A549 (cell line): ENCODE measurements at regions not wholly inside any gene's neighbourhood (a gene's known extent, or its start where the extent isn't known, plus 50 kb on each side); places are given as distances from the start of the nearest gene placed in this dataset.

Source experiments
- BHLHE40 ChIP-seq: IDR thresholded peaks from 2 replicates; pipeline ENCODE4 v1.6.1; 2012; ENCODE audit warnings: low read depth, low read length, inconsistent platforms
- EHMT2 ChIP-seq: fragments of 200-600 bp; sonication (generic); IDR thresholded peaks from 2 replicates; pipeline ENCODE4 v1.6.1; 2016; ENCODE audit warnings: antibody characterized with exemption, low read depth, mild to moderate bottlenecking, moderate library complexity
- EP300 ChIP-seq, 2 experiments: fragments of >200 bp; sonication (Bioruptor Twin); formaldehyde crosslinking; IDR thresholded peaks; 2 replicates in 1 of 2; 3 replicates in 1 of 2; pipeline ENCODE4 v1.6.1; 2016 to 2017
- ESRRA ChIP-seq: fragments of 150-350 bp; IDR thresholded peaks from 2 replicates; pipeline ENCODE4 v1.6.1; 2014; ENCODE audit warnings: mild to moderate bottlenecking, low read length, borderline replicate concordance
- JUN ChIP-seq, 2 experiments: fragments of >200 bp; sonication (Bioruptor Twin); formaldehyde crosslinking; IDR thresholded peaks; 2 replicates in 1 of 2; 3 replicates in 1 of 2; pipeline ENCODE4 v1.6.1; 2016 to 2017
- MAZ ChIP-seq: fragments of 150-350 bp; IDR thresholded peaks from 2 replicates; pipeline ENCODE4 v1.6.1; 2014; ENCODE audit warnings: antibody characterized with exemption, low read depth, low read length, borderline replicate concordance
- NFE2L2 ChIP-seq: fragments of 150-350 bp; conservative IDR thresholded peaks from 2 replicates; pipeline ENCODE4 v1.6.1; 2014; ENCODE audit warnings: low read length
- POLR2A ChIP-seq: IDR thresholded peaks from 2 replicates; pipeline ENCODE4 v1.6.1; 2012; ENCODE audit warnings: mild to moderate bottlenecking, low read length
- RAD21 ChIP-seq, 2 experiments: fragments of >200 bp in 1 of 2; sonication (Bioruptor Twin) in 1 of 2; formaldehyde crosslinking in 1 of 2; IDR thresholded peaks in 1 of 2; conservative IDR thresholded peaks in 1 of 2; 2 replicates in 1 of 2; 3 replicates in 1 of 2; pipeline ENCODE4 v1.6.1; 2012 to 2018; ENCODE audit warnings: inconsistent platforms in 1 of 2
- RFX5 ChIP-seq: fragments of 450-650 bp; IDR thresholded peaks from 2 replicates; pipeline ENCODE4 v1.7.1; 2014; ENCODE audit warnings: antibody characterized with exemption, mild to moderate bottlenecking, moderate library complexity
- TF ChIP-seq, protein P1 (sequence below): fragments of >200 bp; sonication (Bioruptor Twin); formaldehyde crosslinking; IDR thresholded peaks from 3 replicates; pipeline ENCODE4 v1.5.1; 2016
- TF ChIP-seq, protein P2 (sequence below): IDR thresholded peaks from 2 replicates; pipeline ENCODE4 v1.6.1; 2012

DNA sequence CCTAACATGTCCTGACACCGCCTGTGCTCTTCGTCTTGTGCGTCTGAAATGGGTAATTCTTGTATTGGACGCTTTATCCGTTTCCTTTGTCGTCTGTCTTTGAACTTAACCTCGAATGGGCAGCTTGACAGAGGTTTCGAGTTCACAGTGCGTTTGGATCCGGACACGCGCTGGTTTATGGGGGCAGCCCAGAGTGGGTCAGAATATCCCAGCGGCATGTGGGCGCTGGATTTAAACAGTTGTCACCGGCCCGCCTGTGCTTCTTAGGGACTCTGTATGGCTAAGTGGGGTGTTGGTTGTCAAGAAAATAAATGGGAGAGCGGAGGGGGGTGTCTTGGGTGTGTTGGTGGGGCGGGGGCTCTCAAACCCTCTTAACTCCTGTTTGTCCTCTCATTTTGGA lies 363.5 kb upstream of the AMELY start:
- TF ChIP-seq EHMT2 = no peak
- TF ChIP-seq, protein P1, sequence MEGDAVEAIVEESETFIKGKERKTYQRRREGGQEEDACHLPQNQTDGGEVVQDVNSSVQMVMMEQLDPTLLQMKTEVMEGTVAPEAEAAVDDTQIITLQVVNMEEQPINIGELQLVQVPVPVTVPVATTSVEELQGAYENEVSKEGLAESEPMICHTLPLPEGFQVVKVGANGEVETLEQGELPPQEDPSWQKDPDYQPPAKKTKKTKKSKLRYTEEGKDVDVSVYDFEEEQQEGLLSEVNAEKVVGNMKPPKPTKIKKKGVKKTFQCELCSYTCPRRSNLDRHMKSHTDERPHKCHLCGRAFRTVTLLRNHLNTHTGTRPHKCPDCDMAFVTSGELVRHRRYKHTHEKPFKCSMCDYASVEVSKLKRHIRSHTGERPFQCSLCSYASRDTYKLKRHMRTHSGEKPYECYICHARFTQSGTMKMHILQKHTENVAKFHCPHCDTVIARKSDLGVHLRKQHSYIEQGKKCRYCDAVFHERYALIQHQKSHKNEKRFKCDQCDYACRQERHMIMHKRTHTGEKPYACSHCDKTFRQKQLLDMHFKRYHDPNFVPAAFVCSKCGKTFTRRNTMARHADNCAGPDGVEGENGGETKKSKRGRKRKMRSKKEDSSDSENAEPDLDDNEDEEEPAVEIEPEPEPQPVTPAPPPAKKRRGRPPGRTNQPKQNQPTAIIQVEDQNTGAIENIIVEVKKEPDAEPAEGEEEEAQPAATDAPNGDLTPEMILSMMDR = no peak
- TF ChIP-seq NFE2L2 = no peak
- TF ChIP-seq RFX5 = no peak
- no peak for TF ChIP-seq RAD21 (conservative IDR thresholded peaks at IDR 0.05 in 1 of 2, IDR thresholded peaks at IDR 0.05 in 1 of 2)
- TF ChIP-seq, protein P2, sequence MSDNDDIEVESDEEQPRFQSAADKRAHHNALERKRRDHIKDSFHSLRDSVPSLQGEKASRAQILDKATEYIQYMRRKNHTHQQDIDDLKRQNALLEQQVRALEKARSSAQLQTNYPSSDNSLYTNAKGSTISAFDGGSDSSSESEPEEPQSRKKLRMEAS = no peak
- TF ChIP-seq POLR2A = no peak
- TF ChIP-seq MAZ = no peak
- TF ChIP-seq JUN (IDR thresholded peaks at IDR 0.05) = no peak
- TF ChIP-seq EP300 (IDR thresholded peaks at IDR 0.05) = no peak
- no peak for TF ChIP-seq BHLHE40
- no peak for TF ChIP-seq ESRRA
